Neural crest cell (in vitro differentiated cells): ENCODE measurements at regions not wholly inside any gene's neighbourhood (a gene's known extent, or its start where the extent isn't known, plus 50 kb on each side); places are given as distances from the start of the nearest gene placed in this dataset.

Source experiments
- DNase-seq: peaks from one replicate; pipeline ENCODE4 v3.0.0; 2021; ENCODE audit warnings: low read depth, mixed read lengths, low spot score
- H3K27ac Mint-ChIP-seq: one replicate; pipeline ENCODE4 v1.8.0; 2021; ENCODE audit warnings: mild to moderate bottlenecking, mixed read lengths; ENCODE audit not compliant: unreplicated experiment
- H3K27me3 Mint-ChIP-seq: 2 replicates; pipeline ENCODE4 v1.8.0; 2021; ENCODE audit warnings: low read depth, mild to moderate bottlenecking, mixed read lengths
- H3K36me3 Mint-ChIP-seq: 2 replicates; pipeline ENCODE4 v1.8.0; 2021; ENCODE audit warnings: low read depth, mild to moderate bottlenecking, mixed read lengths
- H3K4me1 Mint-ChIP-seq: 2 replicates; pipeline ENCODE4 v1.8.0; 2021; ENCODE audit warnings: mixed read lengths
- H3K4me3 Mint-ChIP-seq: one replicate; pipeline ENCODE4 v1.8.0; 2021; ENCODE audit warnings: mild to moderate bottlenecking, mixed read lengths
- H3K9me3 Mint-ChIP-seq: 2 replicates; pipeline ENCODE4 v1.8.0; 2021; ENCODE audit warnings: mixed read lengths
- CTCF ChIP-seq: fragments of 200-600 bp; sonication (generic); conservative IDR thresholded peaks from 2 replicates; pipeline ENCODE4 v1.5.0; 2021; ENCODE audit warnings: antibody characterized with exemption, mild to moderate bottlenecking

GRCh38 chr6:95099410-95099809, 477.9 kb upstream of the MANEA start:
- Mint-ChIP-seq H3K36me3 (no peaks in the 10 kb centered on the region), H3K9me3 (no peaks in the 10 kb centered on the region), H3K4me3 (no peak overlapping the region), H3K27ac (no peak overlapping the region), H3K4me1 (no peaks in the 10 kb centered on the region), H3K27me3 (no peaks in the 10 kb centered on the region)
- DNase-seq, result no peak
- no peak for TF ChIP-seq CTCF

GRCh38 chr6:95109212-95109611, 468.1 kb upstream of the MANEA start:
- Mint-ChIP-seq H3K27me3 (no peaks in the 10 kb centered on the region), H3K4me3 (no peak overlapping the region), H3K9me3 (no peaks in the 10 kb centered on the region), H3K4me1 (no peaks in the 10 kb centered on the region), H3K36me3 (no peaks in the 10 kb centered on the region), H3K27ac (no peak overlapping the region)
- DNase-seq, result no peak
- TF ChIP-seq CTCF, result no peak

- Mint-ChIP-seq H3K27ac (no peak overlapping the region), H3K4me3 (no peak overlapping the region), H3K27me3 (no peaks in the 10 kb centered on the region), H3K4me1 (no peaks in the 10 kb centered on the region), H3K36me3 (no peaks in the 10 kb centered on the region), H3K9me3 (no peaks in the 10 kb centered on the region)
- no peak for DNase-seq
- TF ChIP-seq CTCF, result no peak
These were observed 466.6 kb upstream of the MANEA start for GRCh38 chr6:95110767-95111166.

DNA sequence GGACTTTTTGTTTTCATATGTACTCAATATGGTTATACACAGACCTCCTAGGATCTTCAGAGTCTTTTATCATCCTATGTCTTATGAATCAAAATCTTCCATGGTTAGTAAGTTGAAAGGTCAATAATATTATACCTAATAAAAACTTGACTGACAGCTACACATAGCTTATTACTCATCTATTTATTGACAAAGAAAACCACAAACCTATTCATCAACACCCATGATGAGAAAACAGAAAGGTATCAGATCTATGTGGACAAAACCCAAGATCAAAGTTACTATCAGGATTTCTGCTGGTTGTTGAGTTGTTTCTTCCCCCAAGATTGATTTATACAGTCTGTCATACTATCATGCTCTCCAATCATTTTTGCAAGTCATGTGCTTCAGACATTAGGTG, 460.1 kb upstream of the MANEA start:
- Mint-ChIP-seq H3K4me1 (no peaks in the 10 kb centered on the region), H3K4me3 (no peak overlapping the region), H3K36me3 (no peaks in the 10 kb centered on the region), H3K27me3 (no peaks in the 10 kb centered on the region), H3K27ac (no peak overlapping the region), H3K9me3 (no peaks in the 10 kb centered on the region)
- no peak for TF ChIP-seq CTCF
- DNase-seq, result no peak

- H3K4me1 Mint-ChIP-seq, result no peaks in the 10 kb centered on the region
- TF ChIP-seq CTCF, result no peak
- DNase-seq, result no peak
- no peak overlapping the region for H3K4me3 Mint-ChIP-seq
- no peak overlapping the region for H3K27ac Mint-ChIP-seq
- no peaks in the 10 kb centered on the region for H3K9me3 Mint-ChIP-seq
- no peaks in the 10 kb centered on the region for H3K27me3 Mint-ChIP-seq
- H3K36me3 Mint-ChIP-seq, result no peaks in the 10 kb centered on the region
These were observed 457.4 kb upstream of the MANEA start for GRCh38 chr6:95119927-95120326.

GRCh38 chr6:95120984-95121383, 456.4 kb upstream of the MANEA start:
- Mint-ChIP-seq H3K27ac (no peak overlapping the region), H3K36me3 (no peaks in the 10 kb centered on the region), H3K9me3 (no peaks in the 10 kb centered on the region), H3K4me1 (no peaks in the 10 kb centered on the region), H3K4me3 (no peak overlapping the region), H3K27me3 (no peaks in the 10 kb centered on the region)
- no peak for TF ChIP-seq CTCF
- DNase-seq, result no peak
